ENCODE measurements at regions not wholly inside any gene's neighbourhood (a gene's known extent, or its start where the extent isn't known, plus 50 kb on each side); places are given as distances from the start of the nearest gene placed in this dataset.
A peak's percentile ranks its signal among the peaks of the same experiment; 100 is the strongest.

DNA sequence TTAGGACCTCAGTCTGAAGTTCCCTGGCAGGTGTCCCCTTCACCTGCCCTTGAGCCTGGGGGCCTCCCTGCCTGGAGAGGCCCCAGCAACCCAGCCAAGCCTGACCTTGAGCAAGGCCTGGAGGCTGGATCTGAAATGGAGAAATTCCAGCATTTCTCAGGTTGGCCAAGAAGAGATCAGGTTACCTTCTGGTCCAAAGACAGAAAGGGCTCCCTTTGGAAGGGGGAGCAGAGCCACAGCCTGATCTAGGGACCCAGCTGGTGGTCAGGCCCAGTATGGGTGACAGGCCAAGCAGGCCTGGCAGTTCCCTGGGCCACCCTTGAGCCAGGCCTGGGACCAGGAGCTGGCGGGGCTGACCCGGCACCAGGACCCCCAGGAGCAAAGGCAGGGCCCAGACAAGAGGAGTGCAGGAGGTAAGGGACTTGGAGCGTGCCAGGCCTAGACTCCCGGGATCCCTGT, 82.8 kb downstream of the TNFAIP2 start:
- peak overlapping the region; percentile 92 to 97 for H3K27ac ChIP-seq (ENCODE audit: low read depth in 1 of 2, low read length in 2 of 2)
- peak overlapping the region; percentile 82 to 100 for H3K9ac ChIP-seq (ENCODE audit: low read depth in 1 of 2, low read length in 2 of 2)
- peaks cover 0 to 1% (median 0%) of the 10 kb centered on the region in 4 donors for H3K36me3 ChIP-seq (ENCODE audit: control insufficient read depth in 4 of 4, insufficient read depth in 3 of 4, low read depth in 1 of 4, low read length in 3 of 4)
- TF ChIP-seq, protein P1, sequence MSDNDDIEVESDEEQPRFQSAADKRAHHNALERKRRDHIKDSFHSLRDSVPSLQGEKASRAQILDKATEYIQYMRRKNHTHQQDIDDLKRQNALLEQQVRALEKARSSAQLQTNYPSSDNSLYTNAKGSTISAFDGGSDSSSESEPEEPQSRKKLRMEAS (IDR thresholded peaks at IDR 0.05): no peak
- peak in 1 of 2 donors; percentile 14 for TF ChIP-seq RXRA (IDR thresholded peaks at IDR 0.05)
- TF ChIP-seq JUND (IDR thresholded peaks at IDR 0.05): no peak
- TF ChIP-seq, protein P2, sequence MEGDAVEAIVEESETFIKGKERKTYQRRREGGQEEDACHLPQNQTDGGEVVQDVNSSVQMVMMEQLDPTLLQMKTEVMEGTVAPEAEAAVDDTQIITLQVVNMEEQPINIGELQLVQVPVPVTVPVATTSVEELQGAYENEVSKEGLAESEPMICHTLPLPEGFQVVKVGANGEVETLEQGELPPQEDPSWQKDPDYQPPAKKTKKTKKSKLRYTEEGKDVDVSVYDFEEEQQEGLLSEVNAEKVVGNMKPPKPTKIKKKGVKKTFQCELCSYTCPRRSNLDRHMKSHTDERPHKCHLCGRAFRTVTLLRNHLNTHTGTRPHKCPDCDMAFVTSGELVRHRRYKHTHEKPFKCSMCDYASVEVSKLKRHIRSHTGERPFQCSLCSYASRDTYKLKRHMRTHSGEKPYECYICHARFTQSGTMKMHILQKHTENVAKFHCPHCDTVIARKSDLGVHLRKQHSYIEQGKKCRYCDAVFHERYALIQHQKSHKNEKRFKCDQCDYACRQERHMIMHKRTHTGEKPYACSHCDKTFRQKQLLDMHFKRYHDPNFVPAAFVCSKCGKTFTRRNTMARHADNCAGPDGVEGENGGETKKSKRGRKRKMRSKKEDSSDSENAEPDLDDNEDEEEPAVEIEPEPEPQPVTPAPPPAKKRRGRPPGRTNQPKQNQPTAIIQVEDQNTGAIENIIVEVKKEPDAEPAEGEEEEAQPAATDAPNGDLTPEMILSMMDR (IDR thresholded peaks at IDR 0.05; ENCODE audit: low read depth, low read length, missing input control): no peak
- peak; percentile 16 to 47 for TF ChIP-seq HNF4A (conservative IDR thresholded peaks at IDR 0.05)
- 33% methylated on average over 4 of the region's 4 CpGs for WGBS
- H3K4me1 ChIP-seq (ENCODE audit: control insufficient read depth in 4 of 4, insufficient read depth in 4 of 4, low read length in 3 of 4): peaks cover 3 to 21% (median 5%) of the 10 kb centered on the region in 4 donors
- no peaks in the 10 kb centered on the region for H3K27me3 ChIP-seq (ENCODE audit: control insufficient read depth in 4 of 4, insufficient read depth in 4 of 4, low read length in 3 of 4)
- no peak for DNase-seq (ENCODE audit: low spot score)
- H3K9me3 ChIP-seq (ENCODE audit: control insufficient read depth in 4 of 4, low read length in 3 of 4): no peaks in the 10 kb centered on the region
- peak overlapping the region; percentile 70 to 85 (median 74) for H3K4me3 ChIP-seq (ENCODE audit: low read depth in 1 of 3, low read length in 3 of 3)

DNA sequence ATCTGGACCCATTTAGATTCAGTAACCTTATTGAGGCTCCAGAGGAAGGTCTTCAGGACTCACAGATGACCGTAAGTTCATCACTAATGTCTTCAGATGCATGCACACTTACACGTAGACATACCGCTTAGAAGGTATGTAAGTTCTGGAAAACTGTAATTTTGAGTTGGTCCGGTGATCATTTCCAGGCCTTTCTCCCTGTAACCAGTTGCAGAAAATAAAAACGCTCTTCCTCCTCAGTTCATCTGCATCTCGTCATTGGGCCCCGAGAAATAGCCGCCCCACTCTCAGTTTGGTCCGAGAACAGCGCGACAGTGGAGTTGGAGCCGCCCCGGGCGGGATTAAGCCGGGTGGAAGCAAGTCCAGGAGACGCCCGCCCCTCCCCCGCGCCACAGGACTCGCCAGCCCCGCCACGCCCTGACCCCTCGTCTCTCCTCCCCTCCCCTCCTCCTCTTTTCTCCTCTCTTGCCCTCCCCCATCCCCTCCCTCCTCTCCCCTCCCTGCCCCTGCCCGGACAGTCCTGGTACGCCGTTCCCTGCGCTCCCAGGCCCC, 83.7 kb downstream of the TNFAIP2 start:
- Histone ChIP-seq H3K36me3 (ENCODE audit: control insufficient read depth in 4 of 4, insufficient read depth in 3 of 4, low read depth in 1 of 4, low read length in 3 of 4) (peaks cover 0 to 3% (median 1%) of the 10 kb centered on the region in 4 donors), H3K9ac (ENCODE audit: low read depth in 1 of 2, low read length in 2 of 2) (peak overlapping the region; percentile 82 to 100), H3K27me3 (ENCODE audit: control insufficient read depth in 4 of 4, insufficient read depth in 4 of 4, low read length in 3 of 4) (no peaks in the 10 kb centered on the region), H3K4me3 (ENCODE audit: low read depth in 1 of 3, low read length in 3 of 3) (peak overlapping the region; percentile 70 to 85 (median 74)), H3K27ac (ENCODE audit: low read depth in 1 of 2, low read length in 2 of 2) (peak overlapping the region; percentile 92 to 97), H3K9me3 (ENCODE audit: control insufficient read depth in 4 of 4, low read length in 3 of 4) (no peaks in the 10 kb centered on the region), H3K4me1 (ENCODE audit: control insufficient read depth in 4 of 4, insufficient read depth in 4 of 4, low read length in 3 of 4) (peaks cover 3 to 21% (median 5%) of the 10 kb centered on the region in 4 donors)
- 14% methylated on average over 27 of the region's 27 CpGs for WGBS
- DNase-seq (ENCODE audit: low spot score): peak; percentile 67
- peak; percentile 18 for TF ChIP-seq TAF1 (conservative IDR thresholded peaks at IDR 0.05)
- no peak for TF ChIP-seq EGR1 (IDR thresholded peaks at IDR 0.05; ENCODE audit: low read depth in 2 of 2)
- no peak for TF ChIP-seq FOXA2 (IDR thresholded peaks at IDR 0.05)
- TF ChIP-seq HNF4A (conservative IDR thresholded peaks at IDR 0.05): peak; percentile 14 to 34
- TF ChIP-seq SP1 (IDR thresholded peaks at IDR 0.05): peak; percentile 18
- TF ChIP-seq YY1 (IDR thresholded peaks at IDR 0.05): no peak
- TF ChIP-seq, protein P3, sequence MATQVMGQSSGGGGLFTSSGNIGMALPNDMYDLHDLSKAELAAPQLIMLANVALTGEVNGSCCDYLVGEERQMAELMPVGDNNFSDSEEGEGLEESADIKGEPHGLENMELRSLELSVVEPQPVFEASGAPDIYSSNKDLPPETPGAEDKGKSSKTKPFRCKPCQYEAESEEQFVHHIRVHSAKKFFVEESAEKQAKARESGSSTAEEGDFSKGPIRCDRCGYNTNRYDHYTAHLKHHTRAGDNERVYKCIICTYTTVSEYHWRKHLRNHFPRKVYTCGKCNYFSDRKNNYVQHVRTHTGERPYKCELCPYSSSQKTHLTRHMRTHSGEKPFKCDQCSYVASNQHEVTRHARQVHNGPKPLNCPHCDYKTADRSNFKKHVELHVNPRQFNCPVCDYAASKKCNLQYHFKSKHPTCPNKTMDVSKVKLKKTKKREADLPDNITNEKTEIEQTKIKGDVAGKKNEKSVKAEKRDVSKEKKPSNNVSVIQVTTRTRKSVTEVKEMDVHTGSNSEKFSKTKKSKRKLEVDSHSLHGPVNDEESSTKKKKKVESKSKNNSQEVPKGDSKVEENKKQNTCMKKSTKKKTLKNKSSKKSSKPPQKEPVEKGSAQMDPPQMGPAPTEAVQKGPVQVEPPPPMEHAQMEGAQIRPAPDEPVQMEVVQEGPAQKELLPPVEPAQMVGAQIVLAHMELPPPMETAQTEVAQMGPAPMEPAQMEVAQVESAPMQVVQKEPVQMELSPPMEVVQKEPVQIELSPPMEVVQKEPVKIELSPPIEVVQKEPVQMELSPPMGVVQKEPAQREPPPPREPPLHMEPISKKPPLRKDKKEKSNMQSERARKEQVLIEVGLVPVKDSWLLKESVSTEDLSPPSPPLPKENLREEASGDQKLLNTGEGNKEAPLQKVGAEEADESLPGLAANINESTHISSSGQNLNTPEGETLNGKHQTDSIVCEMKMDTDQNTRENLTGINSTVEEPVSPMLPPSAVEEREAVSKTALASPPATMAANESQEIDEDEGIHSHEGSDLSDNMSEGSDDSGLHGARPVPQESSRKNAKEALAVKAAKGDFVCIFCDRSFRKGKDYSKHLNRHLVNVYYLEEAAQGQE (IDR thresholded peaks at IDR 0.05): peak; percentile 93
- TF ChIP-seq RAD21 (IDR thresholded peaks at IDR 0.05): peak in 1 of 2 donors; percentile 18
- TF ChIP-seq HNF4G (IDR thresholded peaks at IDR 0.05): no peak
- TF ChIP-seq, protein P1 (IDR thresholded peaks at IDR 0.05): no peak
- TF ChIP-seq, protein P2 (IDR thresholded peaks at IDR 0.05; ENCODE audit: low read depth, low read length, missing input control): no peak
- TF ChIP-seq, protein P4, sequence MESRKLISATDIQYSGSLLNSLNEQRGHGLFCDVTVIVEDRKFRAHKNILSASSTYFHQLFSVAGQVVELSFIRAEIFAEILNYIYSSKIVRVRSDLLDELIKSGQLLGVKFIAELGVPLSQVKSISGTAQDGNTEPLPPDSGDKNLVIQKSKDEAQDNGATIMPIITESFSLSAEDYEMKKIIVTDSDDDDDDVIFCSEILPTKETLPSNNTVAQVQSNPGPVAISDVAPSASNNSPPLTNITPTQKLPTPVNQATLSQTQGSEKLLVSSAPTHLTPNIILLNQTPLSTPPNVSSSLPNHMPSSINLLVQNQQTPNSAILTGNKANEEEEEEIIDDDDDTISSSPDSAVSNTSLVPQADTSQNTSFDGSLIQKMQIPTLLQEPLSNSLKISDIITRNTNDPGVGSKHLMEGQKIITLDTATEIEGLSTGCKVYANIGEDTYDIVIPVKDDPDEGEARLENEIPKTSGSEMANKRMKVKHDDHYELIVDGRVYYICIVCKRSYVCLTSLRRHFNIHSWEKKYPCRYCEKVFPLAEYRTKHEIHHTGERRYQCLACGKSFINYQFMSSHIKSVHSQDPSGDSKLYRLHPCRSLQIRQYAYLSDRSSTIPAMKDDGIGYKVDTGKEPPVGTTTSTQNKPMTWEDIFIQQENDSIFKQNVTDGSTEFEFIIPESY (IDR thresholded peaks at IDR 0.05): peak; percentile 76
- TF ChIP-seq NR2F2 (IDR thresholded peaks at IDR 0.05): no peak
- TF ChIP-seq GABPA (IDR thresholded peaks at IDR 0.05 in 1 of 2, conservative IDR thresholded peaks at IDR 0.05 in 1 of 2): no peak
- TF ChIP-seq JUND (IDR thresholded peaks at IDR 0.05): no peak
- TF ChIP-seq, protein P5, sequence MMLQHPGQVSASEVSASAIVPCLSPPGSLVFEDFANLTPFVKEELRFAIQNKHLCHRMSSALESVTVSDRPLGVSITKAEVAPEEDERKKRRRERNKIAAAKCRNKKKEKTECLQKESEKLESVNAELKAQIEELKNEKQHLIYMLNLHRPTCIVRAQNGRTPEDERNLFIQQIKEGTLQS (IDR thresholded peaks at IDR 0.05): no peak
- TF ChIP-seq RXRA (IDR thresholded peaks at IDR 0.05): peak in 1 of 2 donors; percentile 46
- TF ChIP-seq FOXA1 (IDR thresholded peaks at IDR 0.05): no peak

Data from liver (tissue), 8 donors.